Stomach (tissue), 4 donors: ENCODE measurements at regions not wholly inside any gene's neighbourhood (a gene's known extent, or its start where the extent isn't known, plus 50 kb on each side); places are given as distances from the start of the nearest gene placed in this dataset.

Experiments
- EP300 ChIP-seq: sonication (generic); formaldehyde crosslinking; IDR thresholded peaks from one replicate; pipeline ENCODE4 v1.6.1; 2017; ENCODE audit warnings: antibody characterized with exemption
- POLR2A ChIP-seq, 4 donors: fragments of 450-650 bp; IDR thresholded peaks; one replicate each; pipeline ENCODE4 v1.6.1; 2016; ENCODE audit warnings: antibody characterized with exemption in 4 of 4, control low read depth in 2 of 4, mild to moderate bottlenecking in 1 of 4, moderate library complexity in 1 of 4
- TF ChIP-seq, protein P1 (sequence below), 7 experiments: fragments of 450-650 bp in 4 of 7; fragments of 200-600 bp in 3 of 7; sonication (generic) in 3 of 7; IDR thresholded peaks; one replicate each; pipeline ENCODE4 v1.5.1; 2016 to 2019; ENCODE audit warnings: antibody characterized with exemption in 7 of 7, control low read depth in 2 of 7, mild to moderate bottlenecking in 1 of 7

DNA sequence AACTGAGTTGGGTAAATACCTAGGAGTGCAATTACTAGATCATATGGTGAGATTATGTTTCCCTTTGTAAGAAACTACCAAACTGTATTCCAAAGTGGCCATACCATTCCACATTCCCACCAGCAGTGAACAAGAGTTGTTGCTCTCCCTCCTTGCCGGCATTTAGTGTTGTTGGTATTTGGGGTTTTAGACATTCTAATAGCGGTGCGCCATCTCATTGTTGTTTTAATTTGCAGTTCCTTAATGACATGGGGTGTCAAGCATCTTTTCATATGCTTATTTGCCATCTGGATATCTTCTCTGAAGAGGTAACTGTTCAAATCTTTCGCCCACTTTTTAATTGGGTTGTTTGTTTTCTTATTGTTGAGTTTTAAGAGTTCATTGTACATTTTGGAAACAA, 164.2 kb upstream of the LHX1 start:
- TF ChIP-seq, protein P1, sequence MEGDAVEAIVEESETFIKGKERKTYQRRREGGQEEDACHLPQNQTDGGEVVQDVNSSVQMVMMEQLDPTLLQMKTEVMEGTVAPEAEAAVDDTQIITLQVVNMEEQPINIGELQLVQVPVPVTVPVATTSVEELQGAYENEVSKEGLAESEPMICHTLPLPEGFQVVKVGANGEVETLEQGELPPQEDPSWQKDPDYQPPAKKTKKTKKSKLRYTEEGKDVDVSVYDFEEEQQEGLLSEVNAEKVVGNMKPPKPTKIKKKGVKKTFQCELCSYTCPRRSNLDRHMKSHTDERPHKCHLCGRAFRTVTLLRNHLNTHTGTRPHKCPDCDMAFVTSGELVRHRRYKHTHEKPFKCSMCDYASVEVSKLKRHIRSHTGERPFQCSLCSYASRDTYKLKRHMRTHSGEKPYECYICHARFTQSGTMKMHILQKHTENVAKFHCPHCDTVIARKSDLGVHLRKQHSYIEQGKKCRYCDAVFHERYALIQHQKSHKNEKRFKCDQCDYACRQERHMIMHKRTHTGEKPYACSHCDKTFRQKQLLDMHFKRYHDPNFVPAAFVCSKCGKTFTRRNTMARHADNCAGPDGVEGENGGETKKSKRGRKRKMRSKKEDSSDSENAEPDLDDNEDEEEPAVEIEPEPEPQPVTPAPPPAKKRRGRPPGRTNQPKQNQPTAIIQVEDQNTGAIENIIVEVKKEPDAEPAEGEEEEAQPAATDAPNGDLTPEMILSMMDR (IDR thresholded peaks at IDR 0.05) = no peak
- TF ChIP-seq POLR2A (IDR thresholded peaks at IDR 0.05) (no peak), EP300 (no peak)
